ENCODE measurements at regions not wholly inside any gene's neighbourhood (a gene's known extent, or its start where the extent isn't known, plus 50 kb on each side); places are given as distances from the start of the nearest gene placed in this dataset.
"Not testable (repeated sequence)": the region's sequence is repeated elsewhere in the genome, so short reads cannot be mapped to it uniquely, and the experiment has no call there.

GRCh38 chr2:16069933-16070647 is 129.7 kb downstream of the MYCN start:
- no peak for DNase-seq (ENCODE audit: low read depth in 2 of 2)

- no peak for DNase-seq (ENCODE audit: low read depth in 2 of 2)
These were observed 129.2 kb downstream of the MYCN start for GRCh38 chr2:16069663-16069932.

GRCh38 chr2:16068552-16068940 is 128.2 kb downstream of the MYCN start:
- DNase-seq (ENCODE audit: low read depth in 2 of 2): no peak

GRCh38 chr2:16067866-16068551 is 127.7 kb downstream of the MYCN start:
- no peak for DNase-seq (ENCODE audit: low read depth in 2 of 2)

- DNase-seq (ENCODE audit: low read depth in 2 of 2): no peak
These were observed 127.1 kb downstream of the MYCN start for GRCh38 chr2:16067444-16067843.

- no peak for DNase-seq (ENCODE audit: low read depth in 2 of 2)
These were observed 126.7 kb downstream of the MYCN start for GRCh38 chr2:16067037-16067406.

- DNase-seq (ENCODE audit: low read depth in 2 of 2): no peak
These were observed 126.1 kb downstream of the MYCN start for GRCh38 chr2:16066261-16067036.

GRCh38 chr2:16065272-16066069 is 125.1 kb downstream of the MYCN start:
- not testable (repeated sequence) for DNase-seq (ENCODE audit: low read depth in 2 of 2)

GRCh38 chr2:16064745-16065144 is 124.4 kb downstream of the MYCN start:
- no peak for DNase-seq (ENCODE audit: low read depth in 2 of 2)

- DNase-seq (ENCODE audit: low read depth in 2 of 2): no peak
These were observed 123.7 kb downstream of the MYCN start for GRCh38 chr2:16063955-16064633.

- DNase-seq (ENCODE audit: low read depth in 2 of 2): no peak
These were observed 123.0 kb downstream of the MYCN start for GRCh38 chr2:16063251-16063850.

- DNase-seq (ENCODE audit: low read depth in 2 of 2): no peak
These were observed 122.3 kb downstream of the MYCN start for GRCh38 chr2:16062471-16063250.

GRCh38 chr2:16061441-16062217 is 121.3 kb downstream of the MYCN start:
- no peak for DNase-seq (ENCODE audit: low read depth in 2 of 2)

GRCh38 chr2:16060936-16061338 is 120.6 kb downstream of the MYCN start:
- DNase-seq (ENCODE audit: low read depth in 2 of 2): no peak

- no peak for DNase-seq (ENCODE audit: low read depth in 2 of 2)
These were observed 120.0 kb downstream of the MYCN start for GRCh38 chr2:16060125-16060935.

- no peak for DNase-seq (ENCODE audit: low read depth in 2 of 2)
These were observed 119.2 kb downstream of the MYCN start for GRCh38 chr2:16059393-16060016.

- DNase-seq (ENCODE audit: low read depth in 2 of 2): no peak
These were observed 118.5 kb downstream of the MYCN start for GRCh38 chr2:16058747-16059358.

- no peak for DNase-seq (ENCODE audit: low read depth in 2 of 2)
These were observed 117.9 kb downstream of the MYCN start for GRCh38 chr2:16058256-16058655.
